Muscle of arm (tissue), 1 donor: ENCODE measurements at regions not wholly inside any gene's neighbourhood (a gene's known extent, or its start where the extent isn't known, plus 50 kb on each side); places are given as distances from the start of the nearest gene placed in this dataset.
"Not testable (repeated sequence)": the region's sequence is repeated elsewhere in the genome, so short reads cannot be mapped to it uniquely, and the experiment has no call there.

Source experiments
- DNase-seq: peaks from one replicate; pipeline ENCODE4 v3.0.0-alpha.2; 2013

GRCh38 chr2:129490641-129491040, 488.8 kb upstream of the RAB6C start:
- DNase-seq: no peak

GRCh38 chr2:129491308-129491707, 488.2 kb upstream of the RAB6C start:
- no peak for DNase-seq

- no peak for DNase-seq
Measured at GRCh38 chr2:129492548-129492947, 486.9 kb upstream of the RAB6C start.

- DNase-seq: no peak
Measured at GRCh38 chr2:129499747-129500146, 479.7 kb upstream of the RAB6C start.

- DNase-seq: no peak
Measured at GRCh38 chr2:129502781-129503180, 476.7 kb upstream of the RAB6C start.

- no peak for DNase-seq
Measured at GRCh38 chr2:129504646-129505045, 474.8 kb upstream of the RAB6C start.

GRCh38 chr2:129518937-129519336, 460.5 kb upstream of the RAB6C start:
- DNase-seq: no peak

GRCh38 chr2:129532158-129532557, 447.3 kb upstream of the RAB6C start:
- not testable (repeated sequence) for DNase-seq

- DNase-seq: no peak
Measured at GRCh38 chr2:129548880-129549279, 430.6 kb upstream of the RAB6C start.

- DNase-seq: no peak
Measured at GRCh38 chr2:129550536-129550935, 428.9 kb upstream of the RAB6C start.

- no peak for DNase-seq
Measured at GRCh38 chr2:129554373-129554772, 425.1 kb upstream of the RAB6C start.

GRCh38 chr2:129559101-129559500, 420.4 kb upstream of the RAB6C start:
- no peak for DNase-seq

- DNase-seq: no peak
Measured at GRCh38 chr2:129565551-129566109, 413.8 kb upstream of the RAB6C start.

GRCh38 chr2:129570812-129571211, 408.7 kb upstream of the RAB6C start:
- not testable (repeated sequence) for DNase-seq

- no peak for DNase-seq
Measured at GRCh38 chr2:129575431-129575830, 404.0 kb upstream of the RAB6C start.

GRCh38 chr2:129575880-129576279, 403.6 kb upstream of the RAB6C start:
- no peak for DNase-seq

GRCh38 chr2:129580001-129580400, 399.5 kb upstream of the RAB6C start:
- DNase-seq: no peak

GRCh38 chr2:129585760-129586159, 393.7 kb upstream of the RAB6C start:
- DNase-seq: no peak

- DNase-seq: no peak
Measured at GRCh38 chr2:129587426-129588064, 391.9 kb upstream of the RAB6C start.

- DNase-seq: no peak
Measured at GRCh38 chr2:129604560-129604959, 374.9 kb upstream of the RAB6C start.

- no peak for DNase-seq
Measured at GRCh38 chr2:129605646-129606045, 373.8 kb upstream of the RAB6C start.

- no peak for DNase-seq
Measured at GRCh38 chr2:129606496-129607270, 372.8 kb upstream of the RAB6C start.

- no peak for DNase-seq
Measured at GRCh38 chr2:129609224-129609623, 370.2 kb upstream of the RAB6C start.
